ENCODE measurements at regions not wholly inside any gene's neighbourhood (a gene's known extent, or its start where the extent isn't known, plus 50 kb on each side); places are given as distances from the start of the nearest gene placed in this dataset.

DNA sequence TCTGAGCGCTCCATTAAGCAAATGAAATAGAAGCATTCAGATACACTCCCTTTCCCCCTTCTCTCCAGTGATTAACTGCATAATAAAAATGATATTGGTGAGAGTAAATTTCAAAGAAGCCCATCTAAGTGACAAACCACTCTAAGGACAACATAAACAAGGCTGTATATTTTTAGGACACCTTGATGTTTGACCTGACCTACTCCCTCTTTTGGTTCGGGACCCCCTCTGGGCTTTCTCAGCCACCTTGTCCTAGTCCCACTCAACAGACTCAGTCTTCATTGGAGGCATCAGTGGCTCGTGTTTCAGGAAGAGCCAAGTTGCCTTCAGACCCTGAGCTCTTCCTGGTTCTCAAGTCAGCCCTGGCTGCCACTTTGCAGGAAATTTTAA, 182.3 kb upstream of the NCAM1 start:
- TF ChIP-seq, protein P1, sequence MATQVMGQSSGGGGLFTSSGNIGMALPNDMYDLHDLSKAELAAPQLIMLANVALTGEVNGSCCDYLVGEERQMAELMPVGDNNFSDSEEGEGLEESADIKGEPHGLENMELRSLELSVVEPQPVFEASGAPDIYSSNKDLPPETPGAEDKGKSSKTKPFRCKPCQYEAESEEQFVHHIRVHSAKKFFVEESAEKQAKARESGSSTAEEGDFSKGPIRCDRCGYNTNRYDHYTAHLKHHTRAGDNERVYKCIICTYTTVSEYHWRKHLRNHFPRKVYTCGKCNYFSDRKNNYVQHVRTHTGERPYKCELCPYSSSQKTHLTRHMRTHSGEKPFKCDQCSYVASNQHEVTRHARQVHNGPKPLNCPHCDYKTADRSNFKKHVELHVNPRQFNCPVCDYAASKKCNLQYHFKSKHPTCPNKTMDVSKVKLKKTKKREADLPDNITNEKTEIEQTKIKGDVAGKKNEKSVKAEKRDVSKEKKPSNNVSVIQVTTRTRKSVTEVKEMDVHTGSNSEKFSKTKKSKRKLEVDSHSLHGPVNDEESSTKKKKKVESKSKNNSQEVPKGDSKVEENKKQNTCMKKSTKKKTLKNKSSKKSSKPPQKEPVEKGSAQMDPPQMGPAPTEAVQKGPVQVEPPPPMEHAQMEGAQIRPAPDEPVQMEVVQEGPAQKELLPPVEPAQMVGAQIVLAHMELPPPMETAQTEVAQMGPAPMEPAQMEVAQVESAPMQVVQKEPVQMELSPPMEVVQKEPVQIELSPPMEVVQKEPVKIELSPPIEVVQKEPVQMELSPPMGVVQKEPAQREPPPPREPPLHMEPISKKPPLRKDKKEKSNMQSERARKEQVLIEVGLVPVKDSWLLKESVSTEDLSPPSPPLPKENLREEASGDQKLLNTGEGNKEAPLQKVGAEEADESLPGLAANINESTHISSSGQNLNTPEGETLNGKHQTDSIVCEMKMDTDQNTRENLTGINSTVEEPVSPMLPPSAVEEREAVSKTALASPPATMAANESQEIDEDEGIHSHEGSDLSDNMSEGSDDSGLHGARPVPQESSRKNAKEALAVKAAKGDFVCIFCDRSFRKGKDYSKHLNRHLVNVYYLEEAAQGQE (IDR thresholded peaks at IDR 0.05; ENCODE audit: insufficient read depth in 1 of 2, low read depth in 2 of 2, low read length in 2 of 2) = no peak
- no peak for TF ChIP-seq POLR2AphosphoS5 (IDR thresholded peaks at IDR 0.05; ENCODE audit: low read depth, low read length)
- TF ChIP-seq TAF1 (IDR thresholded peaks at IDR 0.05; ENCODE audit: borderline replicate concordance, insufficient read depth, low read length) = no peak
